Fibroblast of pulmonary artery (primary cell): ENCODE measurements at regions not wholly inside any gene's neighbourhood (a gene's known extent, or its start where the extent isn't known, plus 50 kb on each side); places are given as distances from the start of the nearest gene placed in this dataset.

Source experiments
- DNase-seq: peaks from one replicate; pipeline ENCODE4 v3.0.0-alpha.2; 2010; ENCODE audit warnings: low read depth
- H3K4me3 ChIP-seq: replicated peaks from 2 replicates; pipeline ENCODE4 v1.5.1; 2011; ENCODE audit warnings: low read depth, mild to moderate bottlenecking, control low read depth, low read length, moderate library complexity
- TF ChIP-seq, protein P1 (sequence below): IDR thresholded peaks from 2 replicates; pipeline ENCODE4 v1.5.1; 2011; ENCODE audit warnings: mild to moderate bottlenecking, control low read depth, low read length, inconsistent platforms; ENCODE audit errors: missing control alignments

DNA sequence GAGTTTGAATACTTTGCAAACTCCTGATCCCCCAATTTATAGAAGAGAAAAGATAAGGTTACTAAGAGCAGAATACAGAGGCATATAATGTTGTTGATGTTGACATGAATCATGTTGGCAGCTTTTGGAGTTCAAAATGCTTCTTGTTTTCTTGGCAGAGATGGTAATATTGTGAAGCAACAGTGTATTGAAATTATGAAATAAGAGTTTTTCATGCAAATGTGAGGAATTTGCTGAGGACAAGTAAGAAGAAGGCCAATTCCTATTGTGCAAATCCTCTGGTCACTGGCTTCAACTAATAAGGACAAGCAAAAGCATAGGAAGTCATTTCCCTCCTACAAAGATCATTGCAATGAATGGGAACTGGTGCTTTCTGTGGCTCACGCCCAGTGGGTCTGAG lies 126.9 kb upstream of the CHL1 start:
- no peak overlapping the region for H3K4me3 ChIP-seq
- TF ChIP-seq, protein P1, sequence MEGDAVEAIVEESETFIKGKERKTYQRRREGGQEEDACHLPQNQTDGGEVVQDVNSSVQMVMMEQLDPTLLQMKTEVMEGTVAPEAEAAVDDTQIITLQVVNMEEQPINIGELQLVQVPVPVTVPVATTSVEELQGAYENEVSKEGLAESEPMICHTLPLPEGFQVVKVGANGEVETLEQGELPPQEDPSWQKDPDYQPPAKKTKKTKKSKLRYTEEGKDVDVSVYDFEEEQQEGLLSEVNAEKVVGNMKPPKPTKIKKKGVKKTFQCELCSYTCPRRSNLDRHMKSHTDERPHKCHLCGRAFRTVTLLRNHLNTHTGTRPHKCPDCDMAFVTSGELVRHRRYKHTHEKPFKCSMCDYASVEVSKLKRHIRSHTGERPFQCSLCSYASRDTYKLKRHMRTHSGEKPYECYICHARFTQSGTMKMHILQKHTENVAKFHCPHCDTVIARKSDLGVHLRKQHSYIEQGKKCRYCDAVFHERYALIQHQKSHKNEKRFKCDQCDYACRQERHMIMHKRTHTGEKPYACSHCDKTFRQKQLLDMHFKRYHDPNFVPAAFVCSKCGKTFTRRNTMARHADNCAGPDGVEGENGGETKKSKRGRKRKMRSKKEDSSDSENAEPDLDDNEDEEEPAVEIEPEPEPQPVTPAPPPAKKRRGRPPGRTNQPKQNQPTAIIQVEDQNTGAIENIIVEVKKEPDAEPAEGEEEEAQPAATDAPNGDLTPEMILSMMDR, result no peak
- DNase-seq, result peak; percentile 62

DNA sequence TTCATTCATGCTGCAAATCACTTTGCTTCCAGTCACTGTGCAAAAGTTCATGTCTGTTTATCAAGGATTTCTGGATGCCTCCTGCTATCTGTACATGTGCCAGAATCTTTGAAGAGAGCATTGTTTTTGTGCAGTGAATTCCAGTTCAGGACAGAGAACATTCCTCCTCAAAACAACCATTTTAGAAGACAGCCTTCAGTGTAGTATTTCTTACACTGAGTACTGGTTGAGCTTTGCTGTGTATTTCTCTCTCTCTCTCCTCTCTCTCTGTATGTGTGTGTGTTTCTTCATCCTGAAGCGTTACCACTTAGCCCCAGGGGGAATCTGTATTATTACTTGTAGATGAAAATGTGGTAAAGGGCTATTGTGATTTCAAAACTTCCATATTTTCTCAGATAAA lies 123.8 kb upstream of the CHL1 start:
- peak; percentile 13 for DNase-seq
- H3K4me3 ChIP-seq, result no peak overlapping the region
- TF ChIP-seq, protein P1, result no peak

GRCh38 chr3:73271-73670 lies 123.3 kb upstream of the CHL1 start:
- TF ChIP-seq, protein P1, result no peak
- no peak for DNase-seq
- no peak overlapping the region for H3K4me3 ChIP-seq

DNA sequence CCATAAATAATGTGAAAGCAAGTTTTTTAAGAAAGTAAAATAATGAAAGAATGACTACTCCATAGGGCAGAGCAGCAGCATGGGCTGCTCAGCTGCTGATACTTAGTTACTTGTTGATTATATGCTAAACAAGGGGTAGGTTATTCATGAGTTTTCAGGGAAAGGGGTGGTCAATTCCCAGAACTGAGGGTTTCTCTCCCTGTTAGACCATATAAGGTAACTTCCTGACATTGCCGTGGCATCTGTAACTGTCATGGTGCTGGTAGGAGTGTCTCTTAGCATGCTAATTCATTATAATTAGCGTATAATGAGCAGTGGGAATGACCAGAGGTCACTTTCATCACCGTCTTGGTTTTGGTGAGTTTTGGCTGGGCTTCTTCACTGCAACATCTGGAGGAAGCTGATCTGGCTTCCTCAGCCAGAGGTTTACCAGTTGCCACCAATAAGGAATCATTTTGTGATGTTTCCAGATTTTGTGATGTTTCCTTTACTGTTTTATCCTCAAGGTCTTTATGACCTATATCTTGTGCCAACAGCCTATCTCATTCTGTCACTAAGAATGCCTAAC lies 121.8 kb upstream of the CHL1 start:
- H3K4me3 ChIP-seq, result no peak overlapping the region
- DNase-seq, result peak; percentile 22
- TF ChIP-seq, protein P1, result no peak

DNA sequence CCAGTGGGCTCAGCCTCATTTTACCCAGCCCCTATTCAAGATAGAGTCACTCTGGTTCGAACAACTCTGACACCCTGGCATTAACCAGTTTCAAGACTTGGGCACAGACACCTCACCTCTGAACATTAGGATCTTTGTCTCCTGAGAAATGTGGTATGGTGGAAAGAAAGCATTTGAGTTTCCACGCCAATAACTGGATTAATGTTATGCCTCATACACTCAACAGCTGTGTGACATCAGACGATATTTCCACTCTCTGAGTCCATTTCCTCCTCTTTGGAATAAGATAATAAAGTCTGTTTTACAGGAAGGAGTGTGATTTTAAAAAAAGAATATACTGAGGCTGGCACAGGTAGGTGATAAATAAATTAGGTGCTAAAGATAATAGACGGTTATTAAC lies 121.3 kb upstream of the CHL1 start:
- DNase-seq, result peak; percentile 35
- TF ChIP-seq, protein P1, result no peak
- no peak overlapping the region for H3K4me3 ChIP-seq

DNA sequence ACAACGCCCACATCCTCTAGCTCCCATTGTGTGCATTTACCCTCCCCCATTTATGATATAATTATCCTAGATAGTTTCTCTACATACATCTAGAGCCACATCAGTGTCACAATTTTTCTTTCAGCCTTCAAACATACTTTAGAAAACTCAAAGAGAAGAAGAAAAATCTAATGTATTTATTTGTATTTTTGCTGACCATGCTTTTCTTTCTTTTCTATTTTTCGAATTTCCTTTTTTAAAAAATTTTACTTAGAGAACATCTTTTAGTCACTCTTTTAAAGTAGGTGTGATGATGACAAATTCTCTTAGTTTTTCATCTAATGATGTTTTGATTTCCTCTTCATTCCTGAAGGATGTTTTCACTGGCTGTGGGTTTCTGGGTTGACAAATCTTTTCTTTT lies 117.0 kb upstream of the CHL1 start:
- DNase-seq, result no peak
- TF ChIP-seq, protein P1, result no peak
- H3K4me3 ChIP-seq, result no peak overlapping the region

DNA sequence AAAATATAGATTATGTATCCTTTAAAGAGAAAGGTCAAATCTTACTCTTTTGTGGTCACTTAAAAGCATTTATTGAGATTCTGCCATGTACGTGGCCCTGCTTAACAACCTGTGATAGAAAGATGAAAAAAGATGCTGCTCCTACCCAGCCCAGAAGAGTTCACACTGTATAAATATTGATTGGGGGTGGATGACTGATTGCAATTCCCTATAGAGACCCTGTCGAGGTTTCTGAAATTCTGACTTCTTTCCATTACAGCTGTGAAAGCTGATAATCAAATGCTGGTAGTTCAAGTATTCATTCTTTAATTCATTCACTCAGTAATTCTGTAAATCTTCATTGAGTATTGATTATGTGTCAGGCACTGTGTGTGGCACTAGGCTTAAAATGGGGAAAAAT lies 114.1 kb upstream of the CHL1 start:
- TF ChIP-seq, protein P1, result no peak
- DNase-seq, result no peak
- no peak overlapping the region for H3K4me3 ChIP-seq
